H7 (cell line): ENCODE measurements at regions not wholly inside any gene's neighbourhood (a gene's known extent, or its start where the extent isn't known, plus 50 kb on each side); places are given as distances from the start of the nearest gene placed in this dataset.
A peak's percentile ranks its signal among the peaks of the same experiment; 100 is the strongest.
"Not testable (repeated sequence)": the region's sequence is repeated elsewhere in the genome, so short reads cannot be mapped to it uniquely, and the experiment has no call there.

Experiments used
- DNase-seq: peaks from one replicate; pipeline ENCODE4 v3.0.0; 2012
- H3K27me3 ChIP-seq: 2 replicates; pipeline ENCODE4 v1.6.0; 2011; ENCODE audit warnings: mild to moderate bottlenecking, low read length; ENCODE audit not compliant: control insufficient read depth, insufficient read depth
- H3K36me3 ChIP-seq: replicated peaks from 2 replicates; pipeline ENCODE4 v1.5.1; 2011; ENCODE audit warnings: low read length; ENCODE audit not compliant: control insufficient read depth, insufficient read depth
- H3K4me3 ChIP-seq: 2 replicates; pipeline ENCODE4 v1.5.1; 2011; ENCODE audit warnings: low read depth, mild to moderate bottlenecking, control low read depth, low read length, moderate library complexity; ENCODE audit not compliant: insufficient read depth

GRCh38 chrX:74216421-74216820 is 87.6 kb upstream of the ZCCHC13 start:
- Histone ChIP-seq H3K4me3 (no peak overlapping the region), H3K27me3 (no peaks in the 10 kb centered on the region), H3K36me3 (peaks cover 2% of the 10 kb centered on the region)
- DNase-seq, result no peak

- no peak for DNase-seq
- peaks cover 6% of the 10 kb centered on the region for H3K36me3 ChIP-seq
- H3K4me3 ChIP-seq, result no peak overlapping the region
- H3K27me3 ChIP-seq, result no peaks in the 10 kb centered on the region
Observed at GRCh38 chrX:74211911-74212310, 92.1 kb upstream of the ZCCHC13 start.

GRCh38 chrX:74207539-74207938 is 96.4 kb upstream of the ZCCHC13 start:
- peaks cover 4% of the 10 kb centered on the region for H3K36me3 ChIP-seq
- no peak overlapping the region for H3K4me3 ChIP-seq
- H3K27me3 ChIP-seq, result no peaks in the 10 kb centered on the region
- no peak for DNase-seq

- no peak overlapping the region for H3K4me3 ChIP-seq
- DNase-seq, result no peak
- no peaks in the 10 kb centered on the region for H3K27me3 ChIP-seq
- no peaks in the 10 kb centered on the region for H3K36me3 ChIP-seq
Observed at GRCh38 chrX:74195605-74196004, 108.4 kb upstream of the ZCCHC13 start.

GRCh38 chrX:74195120-74195519 is 108.9 kb upstream of the ZCCHC13 start:
- Histone ChIP-seq H3K4me3 (no peak overlapping the region), H3K27me3 (no peaks in the 10 kb centered on the region), H3K36me3 (no peaks in the 10 kb centered on the region)
- no peak for DNase-seq

- no peaks in the 10 kb centered on the region for H3K27me3 ChIP-seq
- no peaks in the 10 kb centered on the region for H3K36me3 ChIP-seq
- no peak overlapping the region for H3K4me3 ChIP-seq
- DNase-seq, result no peak
Observed at GRCh38 chrX:74187211-74187610, 116.8 kb upstream of the ZCCHC13 start.

- H3K27me3 ChIP-seq, H3K4me3 ChIP-seq, H3K36me3 ChIP-seq, DNase-seq: not testable (repeated sequence)
Observed at GRCh38 chrX:74183047-74183446, 120.9 kb upstream of the ZCCHC13 start.

GRCh38 chrX:74181976-74182375 is 122.0 kb upstream of the ZCCHC13 start:
- not testable (repeated sequence) for H3K36me3 ChIP-seq, H3K4me3 ChIP-seq, DNase-seq, H3K27me3 ChIP-seq

GRCh38 chrX:74180716-74181115 is 123.3 kb upstream of the ZCCHC13 start:
- H3K27me3 ChIP-seq, result no peaks in the 10 kb centered on the region
- no peak overlapping the region for H3K4me3 ChIP-seq
- no peak for DNase-seq
- H3K36me3 ChIP-seq, result no peaks in the 10 kb centered on the region

GRCh38 chrX:74179990-74180389 is 124.0 kb upstream of the ZCCHC13 start:
- H3K27me3 ChIP-seq, result no peaks in the 10 kb centered on the region
- DNase-seq, result no peak
- H3K4me3 ChIP-seq, result no peak overlapping the region
- H3K36me3 ChIP-seq, result no peaks in the 10 kb centered on the region

GRCh38 chrX:74179499-74179898 is 124.5 kb upstream of the ZCCHC13 start:
- DNase-seq, result no peak
- Histone ChIP-seq H3K36me3 (no peaks in the 10 kb centered on the region), H3K27me3 (no peaks in the 10 kb centered on the region), H3K4me3 (no peak overlapping the region)

GRCh38 chrX:74179071-74179470 is 124.9 kb upstream of the ZCCHC13 start:
- Histone ChIP-seq H3K27me3 (no peaks in the 10 kb centered on the region), H3K36me3 (no peaks in the 10 kb centered on the region), H3K4me3 (no peak overlapping the region)
- no peak for DNase-seq

- DNase-seq, result peak; percentile 57
Observed at GRCh38 chrX:74178536-74178935, 125.4 kb upstream of the ZCCHC13 start.

GRCh38 chrX:74171465-74171864 is 132.5 kb upstream of the ZCCHC13 start:
- Histone ChIP-seq H3K36me3 (no peaks in the 10 kb centered on the region), H3K4me3 (no peak overlapping the region)
- no peak for DNase-seq

More at GRCh38 chrX:74178536-74178935, 125.4 kb upstream of the ZCCHC13 start:
- Histone ChIP-seq H3K27me3 (no peaks in the 10 kb centered on the region), H3K36me3 (no peaks in the 10 kb centered on the region), H3K4me3 (no peak overlapping the region)

GRCh38 chrX:74162199-74162598 is 141.8 kb upstream of the ZCCHC13 start:
- peak; percentile 13 for DNase-seq
- Histone ChIP-seq H3K27me3 (no peaks in the 10 kb centered on the region), H3K36me3 (no peaks in the 10 kb centered on the region; the same call in 1 of the 2 replicates), H3K4me3 (no peak overlapping the region)

More at GRCh38 chrX:74171465-74171864, 132.5 kb upstream of the ZCCHC13 start:
- H3K27me3 ChIP-seq, result no peaks in the 10 kb centered on the region

- Histone ChIP-seq H3K27me3 (no peaks in the 10 kb centered on the region), H3K36me3 (no peaks in the 10 kb centered on the region; the same call in 1 of the 2 replicates), H3K4me3 (no peak overlapping the region)
- DNase-seq, result no peak
Observed at GRCh38 chrX:74160816-74161215, 143.2 kb upstream of the ZCCHC13 start.
